ENCODE measurements at regions not wholly inside any gene's neighbourhood (a gene's known extent, or its start where the extent isn't known, plus 50 kb on each side); places are given as distances from the start of the nearest gene placed in this dataset.

DNA sequence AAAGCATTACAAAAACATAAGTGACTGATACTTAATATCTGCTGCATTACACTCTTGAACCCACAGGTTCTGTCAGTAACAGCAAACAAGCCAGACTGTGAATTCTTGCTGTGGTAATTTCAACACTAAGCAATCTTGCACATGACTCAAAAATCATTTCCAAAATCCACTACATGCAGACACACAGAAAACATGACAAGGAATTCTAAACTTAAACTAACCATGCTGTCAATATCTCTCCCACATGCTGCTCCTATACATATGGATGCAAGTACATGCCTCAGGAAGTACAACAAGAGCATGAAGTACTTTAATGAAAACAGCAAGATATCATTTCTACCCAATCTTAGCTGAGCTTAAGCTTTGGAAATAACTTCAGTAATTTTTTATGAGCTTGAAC is 890.2 kb upstream of the KCND2 start:
- intact Hi-C loops (cut with DNase I) = no loop called here
- no peaks in the 10 kb centered on the region for H3K9me3 ChIP-seq
- H3K4me3 ChIP-seq = no peak overlapping the region
- H3K36me3 ChIP-seq = no peaks in the 10 kb centered on the region
- TF ChIP-seq, protein P1, sequence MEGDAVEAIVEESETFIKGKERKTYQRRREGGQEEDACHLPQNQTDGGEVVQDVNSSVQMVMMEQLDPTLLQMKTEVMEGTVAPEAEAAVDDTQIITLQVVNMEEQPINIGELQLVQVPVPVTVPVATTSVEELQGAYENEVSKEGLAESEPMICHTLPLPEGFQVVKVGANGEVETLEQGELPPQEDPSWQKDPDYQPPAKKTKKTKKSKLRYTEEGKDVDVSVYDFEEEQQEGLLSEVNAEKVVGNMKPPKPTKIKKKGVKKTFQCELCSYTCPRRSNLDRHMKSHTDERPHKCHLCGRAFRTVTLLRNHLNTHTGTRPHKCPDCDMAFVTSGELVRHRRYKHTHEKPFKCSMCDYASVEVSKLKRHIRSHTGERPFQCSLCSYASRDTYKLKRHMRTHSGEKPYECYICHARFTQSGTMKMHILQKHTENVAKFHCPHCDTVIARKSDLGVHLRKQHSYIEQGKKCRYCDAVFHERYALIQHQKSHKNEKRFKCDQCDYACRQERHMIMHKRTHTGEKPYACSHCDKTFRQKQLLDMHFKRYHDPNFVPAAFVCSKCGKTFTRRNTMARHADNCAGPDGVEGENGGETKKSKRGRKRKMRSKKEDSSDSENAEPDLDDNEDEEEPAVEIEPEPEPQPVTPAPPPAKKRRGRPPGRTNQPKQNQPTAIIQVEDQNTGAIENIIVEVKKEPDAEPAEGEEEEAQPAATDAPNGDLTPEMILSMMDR (IDR thresholded peaks at IDR 0.05) = no peak
- TF ChIP-seq POLR2AphosphoS5 (IDR thresholded peaks at IDR 0.05; ENCODE audit: insufficient read depth in 1 of 2, low read depth in 1 of 2) = no peak
- no peaks in the 10 kb centered on the region for H3K27me3 ChIP-seq
- no peaks in the 10 kb centered on the region for H3K4me1 ChIP-seq
- no peak for DNase-seq (ENCODE audit: extremely low spot score in 2 of 2)
- no peak overlapping the region for H3K27ac ChIP-seq

DNA sequence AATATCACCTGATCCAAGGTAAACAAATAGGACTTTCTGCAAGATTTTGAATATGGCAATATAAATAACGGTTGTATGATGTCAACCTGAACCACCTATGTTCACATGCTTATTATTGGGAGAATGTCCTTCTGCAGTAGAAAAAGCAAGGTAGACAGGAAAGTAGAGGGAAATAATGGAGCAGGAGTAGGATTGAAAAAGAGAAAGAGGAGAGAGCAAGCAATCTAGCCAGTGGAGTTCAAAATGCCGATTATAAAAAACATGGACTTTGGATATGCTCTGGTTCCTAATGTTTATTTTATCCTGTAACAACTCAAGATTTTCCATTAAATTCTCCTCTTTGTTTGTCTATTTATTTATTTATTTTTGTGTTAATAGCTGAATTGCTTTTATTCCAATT is 878.0 kb upstream of the KCND2 start:
- Histone ChIP-seq H3K36me3 (no peaks in the 10 kb centered on the region), H3K27ac (no peak overlapping the region), H3K4me1 (no peaks in the 10 kb centered on the region), H3K9me3 (no peaks in the 10 kb centered on the region), H3K4me3 (no peak overlapping the region), H3K27me3 (no peaks in the 10 kb centered on the region)
- DNase-seq (ENCODE audit: extremely low spot score in 2 of 2) = no peak
- intact Hi-C loops (cut with DNase I) = no loop called here
- TF ChIP-seq POLR2AphosphoS5 (IDR thresholded peaks at IDR 0.05; ENCODE audit: insufficient read depth in 1 of 2, low read depth in 1 of 2) = no peak

DNA sequence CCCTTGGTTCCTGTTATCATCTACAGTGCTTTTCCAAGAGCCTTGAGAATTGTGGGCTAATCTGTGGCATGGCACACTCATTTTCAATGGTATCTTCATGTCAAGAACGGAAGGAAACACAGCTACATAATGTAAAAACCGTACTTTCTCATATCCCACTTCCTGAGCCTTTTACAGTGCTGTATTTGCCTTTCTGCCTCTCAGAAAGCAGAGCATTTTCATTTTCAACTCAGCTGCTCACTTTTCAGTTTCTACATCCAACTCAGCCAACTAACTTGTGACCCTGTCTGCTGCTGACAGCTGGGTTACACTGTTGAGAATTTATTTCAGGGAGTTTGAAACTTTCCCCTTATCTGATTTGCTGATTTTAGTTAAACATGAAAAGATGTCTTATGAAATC is 875.8 kb upstream of the KCND2 start:
- H3K27ac ChIP-seq = no peak overlapping the region
- H3K27me3 ChIP-seq = no peaks in the 10 kb centered on the region
- no peaks in the 10 kb centered on the region for H3K36me3 ChIP-seq
- no peak for DNase-seq (ENCODE audit: extremely low spot score in 2 of 2)
- H3K4me3 ChIP-seq = no peak overlapping the region
- H3K9me3 ChIP-seq = no peaks in the 10 kb centered on the region
- TF ChIP-seq POLR2AphosphoS5 (IDR thresholded peaks at IDR 0.05; ENCODE audit: insufficient read depth in 1 of 2, low read depth in 1 of 2) (no peak), POLR2A (IDR thresholded peaks at IDR 0.05) (no peak)
- TF ChIP-seq, protein P1 (IDR thresholded peaks at IDR 0.05) = no peak
- intact Hi-C loops (cut with DNase I) = loop anchor here (2.0 kb wide), 1 partner anchor 70 kb away; no protein-coding TSS in a partner anchor
- no peaks in the 10 kb centered on the region for H3K4me1 ChIP-seq

DNA sequence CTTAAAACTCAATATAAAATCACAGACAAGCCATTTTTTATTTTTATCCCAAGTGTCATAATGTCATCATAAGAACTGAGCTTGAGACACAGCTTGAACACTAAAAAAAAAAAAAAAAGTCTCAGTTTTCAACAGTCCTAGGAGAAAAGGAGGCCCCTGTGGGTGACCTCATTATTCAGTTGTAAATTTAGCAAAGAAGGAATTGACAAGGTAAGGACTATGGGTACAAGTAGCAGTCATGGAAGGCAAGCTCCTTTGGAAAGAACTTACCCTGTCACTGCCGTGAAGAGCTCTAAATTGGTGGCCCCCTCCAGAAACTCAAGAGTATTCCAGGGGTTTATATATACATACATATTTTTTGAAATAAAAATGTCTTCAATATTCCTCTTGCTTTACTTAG is 864.4 kb upstream of the KCND2 start:
- Histone ChIP-seq H3K4me1 (no peaks in the 10 kb centered on the region), H3K27me3 (no peaks in the 10 kb centered on the region), H3K9me3 (no peaks in the 10 kb centered on the region), H3K4me3 (no peak overlapping the region), H3K27ac (no peak overlapping the region), H3K36me3 (no peaks in the 10 kb centered on the region)
- intact Hi-C loops (cut with DNase I) = no loop called here
- TF ChIP-seq POLR2AphosphoS5 (IDR thresholded peaks at IDR 0.05; ENCODE audit: insufficient read depth in 1 of 2, low read depth in 1 of 2) (no peak), POLR2A (IDR thresholded peaks at IDR 0.05) (no peak)
- TF ChIP-seq, protein P1 (IDR thresholded peaks at IDR 0.05) = no peak
- DNase-seq (ENCODE audit: extremely low spot score in 2 of 2) = no peak

DNA sequence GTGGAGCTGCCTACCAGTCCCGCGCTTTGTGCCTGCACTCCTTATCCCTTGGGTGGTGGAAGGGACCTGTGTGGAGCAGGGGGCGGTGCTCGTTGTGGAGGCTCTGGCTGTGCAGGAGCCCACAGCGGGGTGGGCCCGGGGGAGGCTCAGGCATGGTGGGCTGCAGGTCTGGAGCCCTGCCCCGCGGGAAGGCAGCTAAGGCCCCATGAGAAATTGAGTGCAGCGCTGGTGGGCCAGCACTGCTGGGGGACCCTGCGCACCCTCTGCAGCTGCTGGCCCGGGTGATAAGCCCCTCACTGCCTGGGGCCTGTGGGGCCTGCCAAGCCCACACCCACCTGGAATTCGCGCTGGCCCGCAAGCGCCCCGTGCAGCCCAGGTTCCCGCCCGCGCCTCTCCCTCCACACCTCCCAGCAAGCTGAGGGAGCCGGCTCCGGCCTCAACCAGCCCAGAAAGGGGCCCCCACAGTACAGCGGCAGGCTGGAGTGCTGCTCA is 859.6 kb upstream of the KCND2 start:
- no peak for TF ChIP-seq POLR2AphosphoS5 (IDR thresholded peaks at IDR 0.05; ENCODE audit: insufficient read depth in 1 of 2, low read depth in 1 of 2)
- no peak for TF ChIP-seq POLR2A (IDR thresholded peaks at IDR 0.05)
- TF ChIP-seq, protein P1 (IDR thresholded peaks at IDR 0.05) = no peak
- Histone ChIP-seq H3K27me3 (no peaks in the 10 kb centered on the region), H3K27ac (no peak overlapping the region), H3K4me3 (no peak overlapping the region), H3K9me3 (no peaks in the 10 kb centered on the region), H3K36me3 (no peaks in the 10 kb centered on the region), H3K4me1 (no peaks in the 10 kb centered on the region)
- DNase-seq (ENCODE audit: extremely low spot score in 2 of 2) = no peak
- intact Hi-C loops (cut with DNase I) = no loop called here

All from vagina (tissue), 2 donors.